ENCODE measurements at regions not wholly inside any gene's neighbourhood (a gene's known extent, or its start where the extent isn't known, plus 50 kb on each side); places are given as distances from the start of the nearest gene placed in this dataset.

GRCh38 chr14:58731465-58732293, 93.9 kb downstream of the DACT1 start:
- TF ChIP-seq, protein P1, sequence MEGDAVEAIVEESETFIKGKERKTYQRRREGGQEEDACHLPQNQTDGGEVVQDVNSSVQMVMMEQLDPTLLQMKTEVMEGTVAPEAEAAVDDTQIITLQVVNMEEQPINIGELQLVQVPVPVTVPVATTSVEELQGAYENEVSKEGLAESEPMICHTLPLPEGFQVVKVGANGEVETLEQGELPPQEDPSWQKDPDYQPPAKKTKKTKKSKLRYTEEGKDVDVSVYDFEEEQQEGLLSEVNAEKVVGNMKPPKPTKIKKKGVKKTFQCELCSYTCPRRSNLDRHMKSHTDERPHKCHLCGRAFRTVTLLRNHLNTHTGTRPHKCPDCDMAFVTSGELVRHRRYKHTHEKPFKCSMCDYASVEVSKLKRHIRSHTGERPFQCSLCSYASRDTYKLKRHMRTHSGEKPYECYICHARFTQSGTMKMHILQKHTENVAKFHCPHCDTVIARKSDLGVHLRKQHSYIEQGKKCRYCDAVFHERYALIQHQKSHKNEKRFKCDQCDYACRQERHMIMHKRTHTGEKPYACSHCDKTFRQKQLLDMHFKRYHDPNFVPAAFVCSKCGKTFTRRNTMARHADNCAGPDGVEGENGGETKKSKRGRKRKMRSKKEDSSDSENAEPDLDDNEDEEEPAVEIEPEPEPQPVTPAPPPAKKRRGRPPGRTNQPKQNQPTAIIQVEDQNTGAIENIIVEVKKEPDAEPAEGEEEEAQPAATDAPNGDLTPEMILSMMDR (IDR thresholded peaks at IDR 0.05): no peak
- no peak for TF ChIP-seq POLR2A (IDR thresholded peaks at IDR 0.05)
